HCT116 (cell line): ENCODE measurements at regions not wholly inside any gene's neighbourhood (a gene's known extent, or its start where the extent isn't known, plus 50 kb on each side); places are given as distances from the start of the nearest gene placed in this dataset.

Experiments used
- ATAC-seq: fragments of 200-7000 bp; cut with Tn5 transposase; 2 replicates; pipeline ENCODE4 v1.9.1; 2020; ENCODE audit warnings: mild to moderate bottlenecking, moderate library complexity
- BruUV-seq: library from RNA; stranded (reverse); fragments of 400-500 nt; replicated peaks from 2 replicates; lab custom pipeline; 2021; lab: Mats Ljungman, UMichigan
- CTCF ChIA-PET: fragments of 300-600 bp; sonication (Branson Sonifier 250); formaldehyde crosslinking; loops from one replicate; lab custom pipeline; 2021; ENCODE audit warnings: antibody characterized with exemption; lab: Charles Lee
- POLR2A ChIA-PET: fragments of 300-600, 350-600 bp; sonication (Branson Sonifier 250); formaldehyde crosslinking; loops from one replicate; lab custom pipeline; 2021; ENCODE audit warnings: antibody characterized with exemption; lab: Charles Lee
- RAD21 ChIA-PET, 2 experiments: fragments of 300-600 bp; sonication (Branson Sonifier 250); formaldehyde crosslinking; loops; one replicate each; lab custom pipeline; 2023; ENCODE audit warnings: low total read pairs in 2 of 2; ENCODE audit not compliant: uncharacterized antibody in 2 of 2, unreplicated experiment in 2 of 2, low non-redundant PET in 1 of 2; lab: Charles Lee
- DNase-seq: peaks from one replicate; pipeline ENCODE4 v3.0.0-alpha.2; 2010; ENCODE audit warnings: low read depth, low spot score
- H2AFZ ChIP-seq: fragments of 200-600 bp; shearing (Covaris generic), sonication (generic); 2 replicates; pipeline ENCODE4 v1.6.1; 2017; ENCODE audit warnings: low read depth, mixed run types, mixed read lengths, antibody characterized with exemption, low read length; ENCODE audit not compliant: poor library complexity, severe bottlenecking
- H3K27ac ChIP-seq: 2 replicates; pipeline ENCODE4 v1.5.1; 2012; ENCODE audit warnings: low read depth, low read length
- H3K27me3 ChIP-seq: fragments of 200-600 bp; sonication (generic); 2 replicates; pipeline ENCODE4 v1.6.1; 2016; ENCODE audit warnings: mixed run types, low read length, mixed read lengths; ENCODE audit not compliant: insufficient read depth
- H3K36me3 ChIP-seq, 2 experiments: fragments of 200-500 bp in 1 of 2; fragments of 200-600 bp in 1 of 2; sonication (Bioruptor generic) in 1 of 2; sonication (generic) in 1 of 2; 2 replicates each; pipeline versions ENCODE4 v1.5.1 to v1.6.1; 2014 to 2016; ENCODE audit warnings: low read length in 2 of 2, inconsistent platforms in 1 of 2, mixed read lengths in 1 of 2, mixed run types in 1 of 2; ENCODE audit not compliant: insufficient read depth in 2 of 2, control insufficient read depth in 1 of 2
- H3K4me1 ChIP-seq, 2 experiments: fragments of 200-600 bp in 1 of 2; sonication (generic) in 1 of 2; 2 replicates each; pipeline versions ENCODE4 v1.5.1 to v1.6.1; 2012 to 2017; ENCODE audit warnings: low read length in 2 of 2, inconsistent platforms in 1 of 2, mild to moderate bottlenecking in 1 of 2, mixed read lengths in 1 of 2, mixed run types in 1 of 2, moderate library complexity in 1 of 2; ENCODE audit not compliant: insufficient read depth in 2 of 2, control insufficient read depth in 1 of 2
- H3K4me2 ChIP-seq: fragments of 200-600 bp; sonication (generic); 2 replicates; pipeline ENCODE4 v1.6.1; 2017; ENCODE audit warnings: mixed run types, low read length, mixed read lengths
- H3K4me3 ChIP-seq, 2 experiments: fragments of 200-600 bp in 1 of 2; sonication (generic) in 1 of 2; replicated peaks in 1 of 2; 2 replicates each; pipeline ENCODE4 v1.5.1; 2011 to 2016; ENCODE audit warnings: low read length in 2 of 2, control low read depth in 1 of 2, low read depth in 1 of 2, mild to moderate bottlenecking in 1 of 2, mixed read lengths in 1 of 2, mixed run types in 1 of 2
- H3K79me2 ChIP-seq: fragments of 200-600 bp; sonication (generic); 2 replicates; pipeline ENCODE4 v1.6.1; 2017; ENCODE audit warnings: mild to moderate bottlenecking, mixed run types, low read length, moderate library complexity, mixed read lengths; ENCODE audit not compliant: insufficient read depth
- H3K9ac ChIP-seq: fragments of 200-600 bp; sonication (generic); 2 replicates; pipeline ENCODE4 v1.6.1; 2016; ENCODE audit warnings: low read length, mixed read lengths
- H3K9me2 ChIP-seq: fragments of 200-600 bp; sonication (generic), shearing (Covaris generic); 2 replicates; pipeline ENCODE4 v1.6.1; 2017; ENCODE audit warnings: mixed run types, mild to moderate bottlenecking, moderate library complexity; ENCODE audit not compliant: insufficient read depth
- H3K9me3 ChIP-seq, 2 experiments: fragments of 200-500 bp in 1 of 2; fragments of 200-600 bp in 1 of 2; sonication (Bioruptor generic) in 1 of 2; sonication (generic) in 1 of 2; 2 replicates each; pipeline ENCODE4 v1.6.1; 2014 to 2017; ENCODE audit warnings: low read length in 2 of 2, mixed read lengths in 2 of 2, inconsistent platforms in 1 of 2, low read depth in 1 of 2, mild to moderate bottlenecking in 1 of 2, mixed run types in 1 of 2, moderate library complexity in 1 of 2; ENCODE audit not compliant: control insufficient read depth in 1 of 2, insufficient read depth in 1 of 2
- H4K20me1 ChIP-seq: fragments of 200-600 bp; sonication (generic), shearing (Covaris generic); 2 replicates; pipeline ENCODE4 v1.6.1; 2017; ENCODE audit warnings: mixed run types, mild to moderate bottlenecking, moderate library complexity; ENCODE audit not compliant: insufficient read depth
- CBX3 ChIP-seq: IDR thresholded peaks from 2 replicates; pipeline ENCODE4 v1.6.1; 2012; ENCODE audit warnings: low read depth
- CEBPB ChIP-seq: IDR thresholded peaks from 2 replicates; pipeline ENCODE4 v1.6.1; 2012; ENCODE audit warnings: low read depth
- CTCF ChIP-seq, 3 experiments: fragments of 200-600 bp in 1 of 3; sonication (generic) in 1 of 3; IDR thresholded peaks in 2 of 3; conservative IDR thresholded peaks in 1 of 3; 2 replicates each; pipeline ENCODE4 v1.5.1; 2012 to 2017; ENCODE audit warnings: low read depth in 2 of 3, low read length in 2 of 3, antibody characterized with exemption in 1 of 3, borderline replicate concordance in 1 of 3, control low read depth in 1 of 3, mild to moderate bottlenecking in 1 of 3, mixed read lengths in 1 of 3, mixed run types in 1 of 3, moderate library complexity in 1 of 3; ENCODE audit not compliant: insufficient read depth in 1 of 3
- EZH2 ChIP-seq: fragments of 200-600 bp; sonication (generic); IDR thresholded peaks from 2 replicates; pipeline ENCODE4 v1.6.1; 2017; ENCODE audit warnings: antibody characterized with exemption, mixed run types
- EZH2phosphoT487 ChIP-seq: fragments of 200-600 bp; IDR thresholded peaks from 2 replicates; pipeline ENCODE4 v1.6.1; 2018; ENCODE audit warnings: antibody characterized with exemption, borderline replicate concordance
- FOSL1 ChIP-seq: IDR thresholded peaks from 2 replicates; pipeline ENCODE4 v1.6.1; 2012; ENCODE audit warnings: low read depth
- JUND ChIP-seq: IDR thresholded peaks from 2 replicates; pipeline ENCODE4 v1.6.1; 2012
- POLR2AphosphoS5 ChIP-seq: IDR thresholded peaks from 2 replicates; pipeline ENCODE4 v1.6.1; 2011; ENCODE audit warnings: mild to moderate bottlenecking, low read depth, low read length, moderate library complexity
- RAD21 ChIP-seq: IDR thresholded peaks from 2 replicates; pipeline ENCODE4 v1.6.1; 2012; ENCODE audit warnings: low read depth, mild to moderate bottlenecking
- REST ChIP-seq: IDR thresholded peaks from 2 replicates; pipeline ENCODE4 v1.6.1; 2012; ENCODE audit warnings: low read depth
- SP1 ChIP-seq: IDR thresholded peaks from 2 replicates; pipeline ENCODE4 v1.6.1; 2012; ENCODE audit warnings: low read depth
- SRF ChIP-seq: IDR thresholded peaks from 2 replicates; pipeline ENCODE4 v1.6.1; 2012; ENCODE audit warnings: low read depth
- TCF7L2 ChIP-seq: IDR thresholded peaks from 2 replicates; pipeline ENCODE4 v1.7.0; 2011; ENCODE audit warnings: borderline replicate concordance, inconsistent platforms; ENCODE audit not compliant: insufficient read depth, insufficient read length; ENCODE audit errors: extremely low read depth
- YY1 ChIP-seq: IDR thresholded peaks from 2 replicates; pipeline ENCODE4 v1.6.1; 2011; ENCODE audit warnings: low read length, low read depth, moderate library complexity, mild to moderate bottlenecking; ENCODE audit not compliant: insufficient replicate concordance; ENCODE audit errors: extremely low read depth
- ZFX ChIP-seq: fragments of 450-650 bp; IDR thresholded peaks from 2 replicates; pipeline ENCODE4 v1.6.1; 2017
- intact Hi-C: fragments of 100-400 bp; cut with micrococcal nuclease; formaldehyde crosslinking; loops from 2 replicates; pipeline ENCODE4 v1.10.0; 2022
- TF ChIP-seq, protein P1 (sequence below): IDR thresholded peaks from 2 replicates; pipeline ENCODE4 v1.6.1; 2012

- POLR2A ChIA-PET: no interaction called here
- H3K4me1 ChIP-seq: peaks cover 0 to 7% of the 10 kb centered on the region in 2 experiments; a peak in 1 of 4 replicates
- TF ChIP-seq EZH2 (no peak), SP1 (no peak), ZFX (no peak), POLR2AphosphoS5 (no peak), RAD21 (no peak), CBX3 (no peak), TCF7L2 (no peak), JUND (no peak), EZH2phosphoT487 (no peak), YY1 (no peak), CEBPB (no peak), FOSL1 (no peak)
- TF ChIP-seq, protein P1, sequence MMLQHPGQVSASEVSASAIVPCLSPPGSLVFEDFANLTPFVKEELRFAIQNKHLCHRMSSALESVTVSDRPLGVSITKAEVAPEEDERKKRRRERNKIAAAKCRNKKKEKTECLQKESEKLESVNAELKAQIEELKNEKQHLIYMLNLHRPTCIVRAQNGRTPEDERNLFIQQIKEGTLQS: no peak
- RAD21 ChIA-PET: no interaction called here
- no peaks in the 10 kb centered on the region for H4K20me1 ChIP-seq
- CTCF ChIA-PET: no interaction called here
- no peak overlapping the region for H3K9ac ChIP-seq
- H2AFZ ChIP-seq: no peak overlapping the region
- no peak overlapping the region for H3K4me3 ChIP-seq
- no peak overlapping the region for H3K27ac ChIP-seq
- BruUV-seq: no TSS peak
- intact Hi-C loops: no loop called here
- ATAC-seq (no peak), DNase-seq (no peak)
- H3K27me3 ChIP-seq: no peaks in the 10 kb centered on the region
- H3K36me3 ChIP-seq: no peaks in the 10 kb centered on the region
- H3K9me3 ChIP-seq: no peaks in the 10 kb centered on the region
- H3K4me2 ChIP-seq: no peak overlapping the region
- no peaks in the 10 kb centered on the region for H3K79me2 ChIP-seq
- H3K9me2 ChIP-seq: no peaks in the 10 kb centered on the region
Measured at GRCh38 chr2:220496513-220496912, 869.1 kb downstream of the SLC4A3 start.

GRCh38 chr2:220499225-220499624 lies 871.8 kb downstream of the SLC4A3 start:
- Histone ChIP-seq H3K79me2 (no peaks in the 10 kb centered on the region), H3K9me3 (no peaks in the 10 kb centered on the region), H3K9ac (no peak overlapping the region), H3K9me2 (no peaks in the 10 kb centered on the region), H3K36me3 (no peaks in the 10 kb centered on the region), H3K4me2 (no peak overlapping the region), H3K4me3 (no peak overlapping the region), H3K4me1 (peaks cover 0 to 7% of the 10 kb centered on the region in 2 experiments; a peak in 1 of 4 replicates), H3K27ac (no peak overlapping the region), H4K20me1 (no peaks in the 10 kb centered on the region), H2AFZ (no peak overlapping the region), H3K27me3 (no peaks in the 10 kb centered on the region)
- RAD21 ChIA-PET: no interaction called here
- intact Hi-C loops: no loop called here
- POLR2A ChIA-PET: no interaction called here
- no TSS peak for BruUV-seq
- ATAC-seq: peak; percentile 47; the same call in 1 of the 2 replicates
- CTCF ChIA-PET: no interaction called here
- no peak for DNase-seq
- TF ChIP-seq CTCF (IDR thresholded peaks at IDR 0.05 in 2 of 3, conservative IDR thresholded peaks at IDR 0.05 in 1 of 3; ENCODE audit: borderline replicate concordance in 1 of 3, insufficient read depth in 1 of 3, low read depth in 2 of 3, low read length in 2 of 3): no peak
- no peak for TF ChIP-seq RAD21
- TF ChIP-seq REST: no peak
- TF ChIP-seq SRF: no peak
- no peak for TF ChIP-seq ZFX
- no peak for TF ChIP-seq EZH2phosphoT487
